ENCODE measurements at regions not wholly inside any gene's neighbourhood (a gene's known extent, or its start where the extent isn't known, plus 50 kb on each side); places are given as distances from the start of the nearest gene placed in this dataset.

GRCh38 chr14:104256025-104256424 is 117.6 kb downstream of the KIF26A start:
- no peak overlapping the region for H3K4me3 ChIP-seq (ENCODE audit: low read length in 2 of 2)
- H3K4me1 ChIP-seq (ENCODE audit: control insufficient read depth in 2 of 2, insufficient read depth in 2 of 2, low read length in 2 of 2), result no peaks in the 10 kb centered on the region
- DNase-seq (ENCODE audit: low read depth in 6 of 9, low spot score in 9 of 9), result no peak
- no peak overlapping the region for H3K27ac ChIP-seq (ENCODE audit: low read depth in 1 of 2, low read length in 1 of 2)
- peaks cover 0 to 16% of the 10 kb centered on the region in 2 donors for H3K9me3 ChIP-seq (ENCODE audit: control insufficient read depth in 2 of 2, insufficient read depth in 1 of 2, low read length in 1 of 2)
- WGBS, result 94% methylated on average over 2 of the region's 2 CpGs
- no peaks in the 10 kb centered on the region for H3K27me3 ChIP-seq (ENCODE audit: control insufficient read depth in 2 of 2, insufficient read depth in 1 of 2, low read length in 1 of 2)
- H3K36me3 ChIP-seq (ENCODE audit: control insufficient read depth in 2 of 2, insufficient read depth in 2 of 2, low read length in 1 of 2), result no peaks in the 10 kb centered on the region

GRCh38 chr14:104262515-104263514 is 124.4 kb downstream of the KIF26A start:
- no peak for DNase-seq (ENCODE audit: low read depth in 6 of 9, low spot score in 9 of 9)
- no peaks in the 10 kb centered on the region for H3K4me1 ChIP-seq (ENCODE audit: control insufficient read depth in 2 of 2, insufficient read depth in 2 of 2, low read length in 2 of 2)
- 92% methylated on average over 16 of the region's 16 CpGs for WGBS

GRCh38 chr14:104263675-104264358 is 125.4 kb downstream of the KIF26A start:
- Histone ChIP-seq H3K36me3 (ENCODE audit: control insufficient read depth in 2 of 2, insufficient read depth in 2 of 2, low read length in 1 of 2) (no peaks in the 10 kb centered on the region), H3K9me3 (ENCODE audit: control insufficient read depth in 2 of 2, insufficient read depth in 1 of 2, low read length in 1 of 2) (no peaks in the 10 kb centered on the region), H3K4me3 (ENCODE audit: low read length in 2 of 2) (no peak overlapping the region), H3K27me3 (ENCODE audit: control insufficient read depth in 2 of 2, insufficient read depth in 1 of 2, low read length in 1 of 2) (no peaks in the 10 kb centered on the region), H3K27ac (ENCODE audit: low read depth in 1 of 2, low read length in 1 of 2) (no peak overlapping the region), H3K4me1 (ENCODE audit: control insufficient read depth in 2 of 2, insufficient read depth in 2 of 2, low read length in 2 of 2) (no peaks in the 10 kb centered on the region)
- WGBS, result 88% methylated on average over 17 of the region's 17 CpGs
- DNase-seq (ENCODE audit: low read depth in 6 of 9, low spot score in 9 of 9), result no peak

More at GRCh38 chr14:104262515-104263514, 124.4 kb downstream of the KIF26A start:
- H3K27ac ChIP-seq (ENCODE audit: low read depth in 1 of 2, low read length in 1 of 2), result no peak overlapping the region
- H3K36me3 ChIP-seq (ENCODE audit: control insufficient read depth in 2 of 2, insufficient read depth in 2 of 2, low read length in 1 of 2), result no peaks in the 10 kb centered on the region
- H3K9me3 ChIP-seq (ENCODE audit: control insufficient read depth in 2 of 2, insufficient read depth in 1 of 2, low read length in 1 of 2), result no peaks in the 10 kb centered on the region
- no peak overlapping the region for H3K4me3 ChIP-seq (ENCODE audit: low read length in 2 of 2)
- H3K27me3 ChIP-seq (ENCODE audit: control insufficient read depth in 2 of 2, insufficient read depth in 1 of 2, low read length in 1 of 2), result no peaks in the 10 kb centered on the region

DNA sequence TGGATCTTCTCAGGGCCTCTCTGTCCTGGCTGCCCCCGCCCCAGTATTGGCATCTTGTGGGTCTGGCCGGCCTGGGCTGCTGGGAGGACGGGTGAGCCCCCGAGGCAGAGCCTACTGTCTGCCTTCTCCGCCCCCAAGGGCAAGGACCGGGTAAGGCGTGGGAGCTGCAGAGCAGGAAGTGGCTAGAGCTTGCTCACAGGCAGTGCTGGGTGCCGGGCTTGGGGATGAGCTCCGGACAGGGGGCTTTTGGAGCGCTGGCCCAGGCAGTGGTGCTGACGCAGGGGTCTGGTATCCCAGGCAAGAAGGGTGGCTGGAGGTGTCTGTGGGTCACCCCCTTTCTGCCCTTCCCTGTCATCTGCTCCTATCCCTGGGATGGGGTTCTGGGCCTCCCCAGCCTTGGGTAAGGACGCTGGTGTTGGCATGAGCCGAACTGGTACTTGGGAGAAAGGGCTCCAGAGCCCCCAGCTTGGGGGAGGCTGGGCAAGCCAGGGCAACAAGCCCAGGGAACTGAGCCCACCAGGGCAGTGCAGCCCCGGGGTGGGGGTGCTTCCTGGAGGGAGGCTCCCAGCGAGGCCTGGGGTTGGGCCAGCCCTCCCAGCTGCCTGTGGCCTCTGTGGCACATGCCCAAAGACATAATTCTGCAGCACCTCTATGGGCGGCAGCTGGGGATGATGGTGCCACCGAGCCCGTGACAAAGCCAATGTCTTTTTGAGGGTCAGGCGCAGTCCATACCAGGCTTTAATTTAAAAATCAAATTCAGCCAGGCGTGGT is 126.3 kb downstream of the KIF26A start:
- WGBS, result 87% methylated on average over 20 of the region's 20 CpGs
- no peak for DNase-seq (ENCODE audit: low read depth in 6 of 9, low spot score in 9 of 9)
- H3K4me1 ChIP-seq (ENCODE audit: control insufficient read depth in 2 of 2, insufficient read depth in 2 of 2, low read length in 2 of 2), result no peaks in the 10 kb centered on the region
- H3K36me3 ChIP-seq (ENCODE audit: control insufficient read depth in 2 of 2, insufficient read depth in 2 of 2, low read length in 1 of 2), result no peaks in the 10 kb centered on the region
- no peaks in the 10 kb centered on the region for H3K9me3 ChIP-seq (ENCODE audit: control insufficient read depth in 2 of 2, insufficient read depth in 1 of 2, low read length in 1 of 2)
- H3K27ac ChIP-seq (ENCODE audit: low read depth in 1 of 2, low read length in 1 of 2), result no peak overlapping the region
- no peak overlapping the region for H3K4me3 ChIP-seq (ENCODE audit: low read length in 2 of 2)
- no peaks in the 10 kb centered on the region for H3K27me3 ChIP-seq (ENCODE audit: control insufficient read depth in 2 of 2, insufficient read depth in 1 of 2, low read length in 1 of 2)

DNA sequence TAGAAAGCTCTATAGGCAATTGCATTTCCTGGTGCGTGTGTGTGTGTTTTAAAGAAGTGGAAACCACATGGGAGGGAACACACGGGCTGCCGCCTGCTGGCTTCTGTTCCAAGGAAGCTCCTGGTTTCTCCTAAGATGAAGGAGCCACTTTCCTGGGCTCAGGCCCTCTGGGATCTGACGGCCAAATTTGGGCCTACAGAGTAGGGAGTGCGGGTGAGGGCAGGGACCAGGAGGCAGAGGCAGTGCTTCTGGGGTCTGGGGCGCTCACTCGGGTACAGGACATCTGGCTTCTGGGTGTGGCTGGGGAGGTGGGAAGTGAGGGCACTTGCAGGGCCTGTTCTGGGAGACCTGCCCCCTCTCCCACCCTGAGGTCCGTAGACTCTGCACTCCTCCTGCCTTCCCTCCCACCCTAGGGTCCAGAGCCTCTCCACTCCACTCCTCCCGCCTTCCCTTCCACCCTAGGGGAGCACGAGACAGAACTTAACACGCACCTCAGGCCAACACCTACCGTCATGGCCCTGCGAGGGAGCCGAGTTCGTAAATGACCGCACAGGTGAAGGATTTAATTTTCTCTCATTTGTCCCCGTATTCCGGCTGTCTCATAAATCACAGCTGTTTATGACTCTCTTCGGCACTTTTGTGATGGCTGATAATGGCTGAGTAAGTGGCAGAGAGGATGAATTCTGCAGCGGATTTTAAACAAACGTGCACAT is 127.7 kb downstream of the KIF26A start:
- Histone ChIP-seq H3K36me3 (ENCODE audit: control insufficient read depth in 2 of 2, insufficient read depth in 2 of 2, low read length in 1 of 2) (no peaks in the 10 kb centered on the region), H3K27me3 (ENCODE audit: control insufficient read depth in 2 of 2, insufficient read depth in 1 of 2, low read length in 1 of 2) (no peaks in the 10 kb centered on the region), H3K27ac (ENCODE audit: low read depth in 1 of 2, low read length in 1 of 2) (no peak overlapping the region), H3K4me1 (ENCODE audit: control insufficient read depth in 2 of 2, insufficient read depth in 2 of 2, low read length in 2 of 2) (no peaks in the 10 kb centered on the region), H3K9me3 (ENCODE audit: control insufficient read depth in 2 of 2, insufficient read depth in 1 of 2, low read length in 1 of 2) (no peaks in the 10 kb centered on the region), H3K4me3 (ENCODE audit: low read length in 2 of 2) (no peak overlapping the region)
- 85% methylated on average over 21 of the region's 21 CpGs for WGBS
- no peak for DNase-seq (ENCODE audit: low read depth in 6 of 9, low spot score in 9 of 9)

DNA sequence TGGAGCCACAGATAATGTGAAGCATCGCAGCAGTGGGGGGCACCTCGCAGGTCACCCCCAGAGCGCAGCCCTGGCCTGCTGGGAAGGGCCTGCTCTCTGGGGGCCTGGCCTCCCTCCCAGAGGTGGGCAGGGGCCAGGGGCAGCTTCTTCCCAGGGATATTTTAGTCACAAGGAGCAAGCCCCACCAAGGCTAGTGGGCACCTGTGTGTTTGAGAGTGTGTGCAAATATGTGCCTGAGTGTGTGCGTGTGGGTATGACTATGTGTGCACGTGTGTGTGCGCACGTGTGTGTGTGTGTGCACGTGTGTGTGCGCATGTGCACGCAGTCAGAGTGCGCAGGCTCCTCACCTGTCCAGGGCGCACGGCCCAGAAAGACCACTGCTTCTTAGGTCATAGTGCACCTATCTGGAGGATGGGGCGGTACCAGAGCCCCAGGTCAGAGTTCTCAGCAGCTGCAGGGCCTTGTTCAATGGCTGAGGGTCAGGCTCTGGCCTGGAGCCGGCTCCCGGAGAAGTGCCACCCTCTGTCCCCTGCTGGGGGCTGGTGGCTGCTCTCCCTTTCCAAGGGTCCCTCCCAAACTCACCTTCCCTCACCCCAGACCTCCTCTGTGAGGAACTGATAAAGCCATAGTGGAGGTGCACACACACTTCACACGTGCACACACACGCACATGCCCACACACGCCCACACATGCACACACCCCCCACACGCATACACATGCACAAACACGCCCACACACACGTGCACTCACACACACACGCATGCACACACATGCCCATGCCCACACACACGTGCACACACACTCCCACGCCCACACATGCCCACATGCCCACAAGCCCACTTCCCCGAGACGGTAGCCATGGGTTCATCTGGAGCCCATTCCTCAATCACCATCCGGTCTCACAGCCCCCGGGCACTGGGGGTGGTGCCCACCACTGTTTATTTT is 128.5 kb downstream of the KIF26A start:
- Histone ChIP-seq H3K4me3 (ENCODE audit: low read length in 2 of 2) (no peak overlapping the region), H3K27ac (ENCODE audit: low read depth in 1 of 2, low read length in 1 of 2) (no peak overlapping the region), H3K4me1 (ENCODE audit: control insufficient read depth in 2 of 2, insufficient read depth in 2 of 2, low read length in 2 of 2) (no peaks in the 10 kb centered on the region), H3K27me3 (ENCODE audit: control insufficient read depth in 2 of 2, insufficient read depth in 1 of 2, low read length in 1 of 2) (no peaks in the 10 kb centered on the region), H3K36me3 (ENCODE audit: control insufficient read depth in 2 of 2, insufficient read depth in 2 of 2, low read length in 1 of 2) (no peaks in the 10 kb centered on the region), H3K9me3 (ENCODE audit: control insufficient read depth in 2 of 2, insufficient read depth in 1 of 2, low read length in 1 of 2) (no peaks in the 10 kb centered on the region)
- DNase-seq (ENCODE audit: low read depth in 6 of 9, low spot score in 9 of 9), result no peak
- 92% methylated on average over 29 of the region's 29 CpGs for WGBS

GRCh38 chr14:104267895-104268294 is 129.5 kb downstream of the KIF26A start:
- H3K27ac ChIP-seq (ENCODE audit: low read depth in 1 of 2, low read length in 1 of 2), result no peak overlapping the region
- no peak overlapping the region for H3K4me3 ChIP-seq (ENCODE audit: low read length in 2 of 2)
- DNase-seq (ENCODE audit: low read depth in 6 of 9, low spot score in 9 of 9), result no peak
- H3K9me3 ChIP-seq (ENCODE audit: control insufficient read depth in 2 of 2, insufficient read depth in 1 of 2, low read length in 1 of 2), result no peaks in the 10 kb centered on the region
- 50% methylated on average over 18 of the region's 18 CpGs for WGBS
- no peaks in the 10 kb centered on the region for H3K27me3 ChIP-seq (ENCODE audit: control insufficient read depth in 2 of 2, insufficient read depth in 1 of 2, low read length in 1 of 2)
- no peaks in the 10 kb centered on the region for H3K4me1 ChIP-seq (ENCODE audit: control insufficient read depth in 2 of 2, insufficient read depth in 2 of 2, low read length in 2 of 2)
- H3K36me3 ChIP-seq (ENCODE audit: control insufficient read depth in 2 of 2, insufficient read depth in 2 of 2, low read length in 1 of 2), result no peaks in the 10 kb centered on the region

DNA sequence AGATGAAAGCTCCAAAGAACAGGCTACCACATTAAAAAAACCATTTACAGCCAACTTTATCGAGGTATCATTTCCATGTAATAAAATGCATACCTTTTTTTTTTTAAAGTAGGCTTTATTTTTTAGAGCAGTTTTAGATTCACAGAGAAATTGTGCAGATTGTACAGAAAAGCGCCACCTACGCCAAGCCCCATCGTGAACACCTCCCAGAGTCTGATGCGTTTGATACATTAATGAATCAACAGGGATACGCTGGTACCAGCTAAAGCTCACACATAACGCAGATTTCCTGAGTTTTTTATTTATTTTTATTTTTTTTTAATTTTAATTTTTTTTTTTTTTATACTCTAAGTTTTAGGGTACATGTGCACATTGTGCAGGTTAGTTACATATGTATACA is 129.9 kb downstream of the KIF26A start:
- no peaks in the 10 kb centered on the region for H3K9me3 ChIP-seq (ENCODE audit: control insufficient read depth in 2 of 2, insufficient read depth in 1 of 2, low read length in 1 of 2)
- DNase-seq (ENCODE audit: low read depth in 6 of 9, low spot score in 9 of 9), result no peak
- H3K4me1 ChIP-seq (ENCODE audit: control insufficient read depth in 2 of 2, insufficient read depth in 2 of 2, low read length in 2 of 2), result no peaks in the 10 kb centered on the region
- H3K27ac ChIP-seq (ENCODE audit: low read depth in 1 of 2, low read length in 1 of 2), result no peak overlapping the region
- no peak overlapping the region for H3K4me3 ChIP-seq (ENCODE audit: low read length in 2 of 2)
- H3K36me3 ChIP-seq (ENCODE audit: control insufficient read depth in 2 of 2, insufficient read depth in 2 of 2, low read length in 1 of 2), result no peaks in the 10 kb centered on the region
- H3K27me3 ChIP-seq (ENCODE audit: control insufficient read depth in 2 of 2, insufficient read depth in 1 of 2, low read length in 1 of 2), result no peaks in the 10 kb centered on the region
- 94% methylated on average over 7 of the region's 7 CpGs for WGBS
